Neural crest cell (in vitro differentiated cells): ENCODE measurements at regions not wholly inside any gene's neighbourhood (a gene's known extent, or its start where the extent isn't known, plus 50 kb on each side); places are given as distances from the start of the nearest gene placed in this dataset.

Source experiments
- DNase-seq: peaks from one replicate; pipeline ENCODE4 v3.0.0; 2021; ENCODE audit warnings: low read depth, mixed read lengths, low spot score
- H3K27ac Mint-ChIP-seq: one replicate; pipeline ENCODE4 v1.8.0; 2021; ENCODE audit warnings: mild to moderate bottlenecking, mixed read lengths; ENCODE audit not compliant: unreplicated experiment
- H3K27me3 Mint-ChIP-seq: 2 replicates; pipeline ENCODE4 v1.8.0; 2021; ENCODE audit warnings: low read depth, mild to moderate bottlenecking, mixed read lengths
- H3K36me3 Mint-ChIP-seq: 2 replicates; pipeline ENCODE4 v1.8.0; 2021; ENCODE audit warnings: low read depth, mild to moderate bottlenecking, mixed read lengths
- H3K4me1 Mint-ChIP-seq: 2 replicates; pipeline ENCODE4 v1.8.0; 2021; ENCODE audit warnings: mixed read lengths
- H3K4me3 Mint-ChIP-seq: one replicate; pipeline ENCODE4 v1.8.0; 2021; ENCODE audit warnings: mild to moderate bottlenecking, mixed read lengths
- H3K9me3 Mint-ChIP-seq: 2 replicates; pipeline ENCODE4 v1.8.0; 2021; ENCODE audit warnings: mixed read lengths
- TF ChIP-seq, protein P1 (sequence below): fragments of 200-600 bp; sonication (generic); conservative IDR thresholded peaks from 2 replicates; pipeline ENCODE4 v1.5.0; 2021; ENCODE audit warnings: antibody characterized with exemption, mild to moderate bottlenecking

DNA sequence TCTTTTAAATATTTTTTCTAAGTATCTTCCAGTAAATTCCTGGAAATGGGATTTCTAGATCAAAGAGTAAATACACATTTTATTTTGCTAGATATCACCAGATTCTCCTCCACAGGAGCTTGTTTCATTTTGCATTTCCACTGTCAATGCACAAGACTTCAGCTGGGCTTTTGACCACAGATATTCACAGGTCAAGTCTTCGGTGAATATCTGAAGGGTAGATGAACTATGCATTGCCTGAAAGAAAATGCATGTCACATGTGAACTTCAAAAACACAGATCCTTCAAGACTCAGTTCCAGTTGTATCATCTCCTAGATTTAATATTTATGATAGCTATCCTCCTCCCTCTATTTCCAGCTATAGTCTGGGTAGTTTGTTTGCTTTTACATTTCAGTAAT lies 963.6 kb upstream of the GOT2 start:
- Mint-ChIP-seq H3K36me3 (no peaks in the 10 kb centered on the region), H3K4me1 (peaks cover 8% of the 10 kb centered on the region), H3K27me3 (no peaks in the 10 kb centered on the region), H3K9me3 (peaks cover 3% of the 10 kb centered on the region), H3K27ac (no peak overlapping the region), H3K4me3 (no peak overlapping the region)
- TF ChIP-seq, protein P1, sequence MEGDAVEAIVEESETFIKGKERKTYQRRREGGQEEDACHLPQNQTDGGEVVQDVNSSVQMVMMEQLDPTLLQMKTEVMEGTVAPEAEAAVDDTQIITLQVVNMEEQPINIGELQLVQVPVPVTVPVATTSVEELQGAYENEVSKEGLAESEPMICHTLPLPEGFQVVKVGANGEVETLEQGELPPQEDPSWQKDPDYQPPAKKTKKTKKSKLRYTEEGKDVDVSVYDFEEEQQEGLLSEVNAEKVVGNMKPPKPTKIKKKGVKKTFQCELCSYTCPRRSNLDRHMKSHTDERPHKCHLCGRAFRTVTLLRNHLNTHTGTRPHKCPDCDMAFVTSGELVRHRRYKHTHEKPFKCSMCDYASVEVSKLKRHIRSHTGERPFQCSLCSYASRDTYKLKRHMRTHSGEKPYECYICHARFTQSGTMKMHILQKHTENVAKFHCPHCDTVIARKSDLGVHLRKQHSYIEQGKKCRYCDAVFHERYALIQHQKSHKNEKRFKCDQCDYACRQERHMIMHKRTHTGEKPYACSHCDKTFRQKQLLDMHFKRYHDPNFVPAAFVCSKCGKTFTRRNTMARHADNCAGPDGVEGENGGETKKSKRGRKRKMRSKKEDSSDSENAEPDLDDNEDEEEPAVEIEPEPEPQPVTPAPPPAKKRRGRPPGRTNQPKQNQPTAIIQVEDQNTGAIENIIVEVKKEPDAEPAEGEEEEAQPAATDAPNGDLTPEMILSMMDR = no peak
- DNase-seq = no peak

DNA sequence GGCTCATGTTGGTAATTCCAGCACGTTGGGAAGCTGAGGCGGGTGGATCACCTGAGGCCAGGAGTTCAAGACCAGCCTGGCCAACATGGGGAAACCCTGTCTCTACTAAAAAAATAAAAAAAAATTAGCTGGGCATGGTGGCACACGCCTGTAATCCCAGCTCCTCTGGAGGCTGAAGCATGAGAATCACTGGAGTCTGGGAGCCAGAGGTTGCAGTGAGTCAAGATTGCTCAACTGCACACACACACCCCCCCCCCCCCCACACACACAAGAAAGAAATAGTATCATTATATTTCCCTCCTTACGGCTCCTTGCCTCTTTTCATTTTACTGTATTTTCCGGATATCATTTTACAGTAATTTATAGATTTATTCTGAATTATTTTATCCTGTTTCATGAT lies 963.1 kb upstream of the GOT2 start:
- no peak overlapping the region for H3K4me3 Mint-ChIP-seq
- peaks cover 3% of the 10 kb centered on the region for H3K9me3 Mint-ChIP-seq
- peaks cover 8% of the 10 kb centered on the region for H3K4me1 Mint-ChIP-seq
- H3K27me3 Mint-ChIP-seq = no peaks in the 10 kb centered on the region
- DNase-seq = no peak
- no peaks in the 10 kb centered on the region for H3K36me3 Mint-ChIP-seq
- no peak overlapping the region for H3K27ac Mint-ChIP-seq
- TF ChIP-seq, protein P1 = no peak

DNA sequence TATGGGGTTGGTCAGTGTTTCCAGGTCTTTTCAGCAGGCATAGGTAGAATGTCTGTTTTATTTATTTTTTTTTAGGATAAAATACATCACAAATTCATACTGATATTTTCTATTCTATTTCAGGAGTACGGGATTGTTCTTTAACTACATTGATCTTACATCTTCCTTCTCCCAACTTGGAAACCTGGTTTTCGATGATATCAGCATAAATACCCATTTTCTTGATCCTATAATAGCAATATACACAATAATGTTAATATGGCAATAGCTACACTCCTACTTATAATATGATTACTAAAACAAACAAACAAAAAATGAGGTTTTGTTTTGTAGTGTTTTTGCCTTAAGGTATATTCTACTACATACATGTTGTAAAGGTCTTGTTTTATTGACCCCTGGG lies 962.4 kb upstream of the GOT2 start:
- Mint-ChIP-seq H3K9me3 (peaks cover 3% of the 10 kb centered on the region), H3K27me3 (no peaks in the 10 kb centered on the region), H3K27ac (no peak overlapping the region), H3K4me3 (no peak overlapping the region), H3K4me1 (peaks cover 8% of the 10 kb centered on the region), H3K36me3 (no peaks in the 10 kb centered on the region)
- DNase-seq = no peak
- TF ChIP-seq, protein P1 = no peak

DNA sequence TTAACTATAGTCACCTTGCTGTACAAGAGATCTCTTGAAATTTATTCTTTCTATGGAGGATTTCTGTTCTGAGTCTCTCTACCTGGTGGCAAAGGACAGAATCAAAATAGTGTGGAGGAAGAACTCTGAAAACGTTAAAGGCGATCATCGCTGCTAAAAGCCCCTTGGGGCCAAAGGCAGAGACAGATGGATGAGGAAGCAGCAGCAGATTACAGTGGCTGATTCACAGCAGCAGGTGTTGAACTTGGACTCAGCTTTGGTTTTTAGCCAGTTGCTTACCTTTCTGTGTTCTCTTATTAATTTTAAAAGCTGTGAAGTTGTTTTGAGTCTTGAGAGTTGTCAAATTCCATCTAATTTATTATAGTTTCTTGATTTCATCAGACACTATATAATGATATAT lies 956.1 kb upstream of the GOT2 start:
- no peak overlapping the region for H3K4me3 Mint-ChIP-seq
- no peak for DNase-seq
- no peak overlapping the region for H3K27ac Mint-ChIP-seq
- peaks cover 8% of the 10 kb centered on the region for H3K4me1 Mint-ChIP-seq
- H3K27me3 Mint-ChIP-seq = no peaks in the 10 kb centered on the region
- TF ChIP-seq, protein P1 = no peak
- peaks cover 2% of the 10 kb centered on the region for H3K36me3 Mint-ChIP-seq
- peaks cover 10% of the 10 kb centered on the region for H3K9me3 Mint-ChIP-seq

DNA sequence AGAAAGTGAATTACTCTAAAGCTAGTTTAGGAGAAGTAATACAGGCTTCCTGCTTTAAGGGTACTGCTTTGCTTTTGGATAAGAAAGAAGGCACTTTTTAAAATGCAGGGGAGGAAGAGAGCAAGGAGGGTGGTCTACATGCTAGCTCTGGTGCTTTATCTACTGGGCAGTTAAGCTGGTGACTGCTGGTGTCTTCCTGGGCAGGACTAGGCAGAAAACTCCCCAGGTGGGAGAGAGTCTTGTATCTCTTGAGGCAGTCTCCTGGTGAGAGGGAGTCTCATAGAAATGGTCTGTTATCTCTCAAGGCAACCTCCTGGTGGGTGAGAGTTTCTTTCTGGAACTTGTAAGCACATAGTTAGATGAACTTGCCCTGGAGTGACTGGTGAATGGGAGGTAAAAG lies 953.9 kb upstream of the GOT2 start:
- TF ChIP-seq, protein P1 = no peak
- Mint-ChIP-seq H3K4me1 (no peaks in the 10 kb centered on the region), H3K9me3 (peaks cover 6% of the 10 kb centered on the region), H3K27ac (no peak overlapping the region), H3K4me3 (no peak overlapping the region), H3K36me3 (peaks cover 2% of the 10 kb centered on the region), H3K27me3 (no peaks in the 10 kb centered on the region)
- no peak for DNase-seq

DNA sequence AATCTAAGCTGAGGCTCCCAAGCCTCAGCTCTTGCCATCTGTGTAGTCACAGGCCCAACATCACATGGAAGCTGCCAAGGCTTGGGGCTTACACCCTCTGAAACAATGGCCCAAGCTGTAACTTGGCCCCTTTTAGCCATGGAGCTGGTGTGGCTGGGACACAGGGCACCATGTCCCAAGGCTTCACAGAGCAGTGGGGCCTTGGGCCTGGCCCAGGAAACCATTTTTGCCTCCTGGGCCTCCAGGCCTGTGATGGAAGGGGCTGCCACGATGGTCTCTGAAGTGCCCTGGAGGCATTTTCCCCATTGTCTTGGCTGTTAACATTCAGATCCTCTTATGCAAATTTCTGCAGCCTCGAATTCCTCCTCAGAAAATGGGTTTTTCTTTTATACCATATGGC lies 952.3 kb upstream of the GOT2 start:
- TF ChIP-seq, protein P1 = no peak
- peaks cover 2% of the 10 kb centered on the region for H3K36me3 Mint-ChIP-seq
- H3K4me1 Mint-ChIP-seq = no peaks in the 10 kb centered on the region
- no peak overlapping the region for H3K27ac Mint-ChIP-seq
- H3K27me3 Mint-ChIP-seq = no peaks in the 10 kb centered on the region
- H3K4me3 Mint-ChIP-seq = no peak overlapping the region
- no peak for DNase-seq
- H3K9me3 Mint-ChIP-seq = peaks cover 6% of the 10 kb centered on the region
